22Rv1 (cell line): ENCODE measurements at regions not wholly inside any gene's neighbourhood (a gene's known extent, or its start where the extent isn't known, plus 50 kb on each side); places are given as distances from the start of the nearest gene placed in this dataset.

Experiments
- H3K27ac ChIP-seq: fragments of 450-650 bp; 2 replicates; pipeline ENCODE4 v1.5.1; 2017
- ZFX ChIP-seq: fragments of 450-650 bp; IDR thresholded peaks from 2 replicates; pipeline ENCODE4 v1.6.1; 2017; ENCODE audit warnings: antibody characterized with exemption, borderline replicate concordance
- TF ChIP-seq, protein P1 (sequence below): fragments of 450-650 bp; IDR thresholded peaks from 2 replicates; pipeline ENCODE4 v1.5.1; 2017; ENCODE audit warnings: mild to moderate bottlenecking

DNA sequence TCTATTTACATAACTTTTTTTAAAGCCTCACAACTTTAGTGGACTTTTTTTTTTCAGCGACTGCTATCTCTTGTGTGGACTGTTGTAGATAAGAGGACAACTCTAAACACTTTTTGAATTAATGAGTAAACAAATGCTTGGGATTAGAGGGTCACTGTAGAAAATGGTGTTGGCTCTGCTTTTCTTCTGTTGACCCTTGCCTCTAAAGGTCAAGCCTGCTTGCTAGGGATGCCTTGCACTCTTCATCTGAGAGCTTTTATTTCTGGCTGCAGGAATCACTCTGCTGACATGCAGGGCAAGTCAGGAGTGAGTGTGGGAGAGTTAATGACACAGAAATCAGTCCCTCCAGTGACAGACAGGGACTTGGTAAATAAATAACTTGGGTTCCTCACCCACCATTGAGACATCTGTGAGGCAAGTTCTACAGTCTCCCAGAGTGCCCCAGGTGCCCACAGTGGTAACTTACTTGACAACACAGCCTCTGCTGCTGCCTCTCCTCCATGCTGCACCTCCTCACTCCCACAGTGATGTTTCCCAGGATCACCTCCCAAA lies 390.1 kb downstream of the IL20RB start:
- no peak for TF ChIP-seq ZFX
- TF ChIP-seq, protein P1, sequence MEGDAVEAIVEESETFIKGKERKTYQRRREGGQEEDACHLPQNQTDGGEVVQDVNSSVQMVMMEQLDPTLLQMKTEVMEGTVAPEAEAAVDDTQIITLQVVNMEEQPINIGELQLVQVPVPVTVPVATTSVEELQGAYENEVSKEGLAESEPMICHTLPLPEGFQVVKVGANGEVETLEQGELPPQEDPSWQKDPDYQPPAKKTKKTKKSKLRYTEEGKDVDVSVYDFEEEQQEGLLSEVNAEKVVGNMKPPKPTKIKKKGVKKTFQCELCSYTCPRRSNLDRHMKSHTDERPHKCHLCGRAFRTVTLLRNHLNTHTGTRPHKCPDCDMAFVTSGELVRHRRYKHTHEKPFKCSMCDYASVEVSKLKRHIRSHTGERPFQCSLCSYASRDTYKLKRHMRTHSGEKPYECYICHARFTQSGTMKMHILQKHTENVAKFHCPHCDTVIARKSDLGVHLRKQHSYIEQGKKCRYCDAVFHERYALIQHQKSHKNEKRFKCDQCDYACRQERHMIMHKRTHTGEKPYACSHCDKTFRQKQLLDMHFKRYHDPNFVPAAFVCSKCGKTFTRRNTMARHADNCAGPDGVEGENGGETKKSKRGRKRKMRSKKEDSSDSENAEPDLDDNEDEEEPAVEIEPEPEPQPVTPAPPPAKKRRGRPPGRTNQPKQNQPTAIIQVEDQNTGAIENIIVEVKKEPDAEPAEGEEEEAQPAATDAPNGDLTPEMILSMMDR: no peak
- H3K27ac ChIP-seq: no peak overlapping the region

DNA sequence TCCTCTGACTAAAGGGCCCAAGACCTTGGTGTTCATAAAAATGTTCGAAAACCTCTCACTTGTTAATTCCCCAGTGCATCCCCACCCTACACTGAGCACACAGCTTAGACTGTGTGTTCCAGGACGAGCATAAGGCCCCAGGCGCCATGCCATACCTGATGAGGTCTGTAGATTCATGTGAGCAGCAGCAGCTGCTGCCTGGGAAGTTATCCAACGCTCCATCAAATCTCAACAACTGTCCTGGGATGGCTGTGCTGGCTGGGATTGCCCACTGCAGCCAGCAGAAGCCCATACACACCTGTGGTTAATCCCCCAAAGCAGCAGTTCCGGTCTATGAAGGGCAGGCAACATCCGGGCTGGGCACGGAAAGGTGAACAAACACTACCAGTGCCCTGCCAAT lies 391.2 kb downstream of the IL20RB start:
- TF ChIP-seq ZFX: no peak
- TF ChIP-seq, protein P1: no peak
- H3K27ac ChIP-seq: no peak overlapping the region

DNA sequence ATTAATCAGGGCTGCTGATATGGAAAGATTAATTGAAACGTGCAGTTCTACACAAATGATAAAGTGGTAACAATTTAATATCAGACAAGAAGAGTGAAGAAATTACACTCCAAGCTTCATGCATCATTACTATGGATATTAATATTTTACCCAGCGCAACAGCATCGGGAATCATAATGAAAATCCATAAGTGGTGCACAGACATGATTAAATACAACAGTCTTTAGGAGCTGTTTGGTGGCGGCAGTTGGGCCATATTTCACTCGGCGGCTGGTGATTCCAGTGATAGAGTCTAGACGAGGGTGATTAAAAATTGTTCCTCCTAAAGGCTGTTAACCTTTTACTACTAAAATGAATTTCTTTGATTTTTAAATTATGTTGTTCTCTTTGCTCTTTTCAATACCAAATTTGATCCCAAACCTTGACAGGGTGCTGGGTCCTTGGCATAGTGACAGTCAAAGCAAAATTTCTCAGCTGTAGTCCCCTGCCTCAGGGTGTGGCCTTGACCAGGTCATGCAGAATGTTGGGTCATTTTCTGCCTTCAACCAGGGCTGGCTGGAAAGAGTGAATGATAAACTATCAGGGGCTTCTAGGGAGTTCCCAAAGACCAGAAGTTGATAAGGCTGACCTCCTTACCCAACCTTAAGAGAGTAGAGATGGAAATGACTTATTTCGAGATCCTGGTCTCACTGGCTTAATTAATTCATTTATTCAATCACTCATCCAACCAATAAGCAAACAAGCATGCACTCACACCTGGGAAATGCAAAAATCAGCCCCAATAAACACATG lies 392.0 kb downstream of the IL20RB start:
- TF ChIP-seq ZFX: no peak
- TF ChIP-seq, protein P1: no peak
- no peak overlapping the region for H3K27ac ChIP-seq

DNA sequence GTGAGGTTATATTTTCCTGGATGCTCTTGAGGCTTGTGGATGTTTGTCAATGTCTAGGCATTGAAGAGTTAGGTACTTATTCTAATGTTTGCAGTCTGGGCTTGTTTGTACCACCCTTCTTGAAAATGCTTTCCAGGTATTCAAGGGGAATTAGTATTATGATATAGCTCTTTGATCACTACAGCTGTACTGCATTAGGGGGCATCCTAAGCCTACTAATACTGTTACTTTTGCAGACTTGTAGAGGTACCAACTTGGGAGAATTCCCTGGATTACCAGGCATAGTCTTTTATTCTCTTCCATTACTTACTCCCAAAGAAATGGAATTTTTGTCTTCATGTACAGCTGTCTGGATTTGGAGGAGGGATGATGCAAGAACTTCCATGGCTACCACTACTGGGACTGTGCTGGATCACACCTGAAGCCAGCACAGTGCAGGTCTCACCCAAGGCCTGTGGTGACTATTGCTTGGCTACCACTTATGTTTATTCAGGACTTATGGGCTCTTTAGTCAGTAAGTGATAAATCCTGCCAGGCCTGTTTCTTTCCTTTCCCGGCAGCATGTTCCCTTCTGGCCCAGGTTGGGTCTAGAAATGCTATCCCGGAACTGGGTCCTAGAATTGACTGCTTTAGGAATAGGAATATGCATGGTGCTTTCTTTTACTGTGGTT lies 402.9 kb downstream of the IL20RB start:
- TF ChIP-seq, protein P1: no peak
- TF ChIP-seq ZFX: no peak
- no peak overlapping the region for H3K27ac ChIP-seq

DNA sequence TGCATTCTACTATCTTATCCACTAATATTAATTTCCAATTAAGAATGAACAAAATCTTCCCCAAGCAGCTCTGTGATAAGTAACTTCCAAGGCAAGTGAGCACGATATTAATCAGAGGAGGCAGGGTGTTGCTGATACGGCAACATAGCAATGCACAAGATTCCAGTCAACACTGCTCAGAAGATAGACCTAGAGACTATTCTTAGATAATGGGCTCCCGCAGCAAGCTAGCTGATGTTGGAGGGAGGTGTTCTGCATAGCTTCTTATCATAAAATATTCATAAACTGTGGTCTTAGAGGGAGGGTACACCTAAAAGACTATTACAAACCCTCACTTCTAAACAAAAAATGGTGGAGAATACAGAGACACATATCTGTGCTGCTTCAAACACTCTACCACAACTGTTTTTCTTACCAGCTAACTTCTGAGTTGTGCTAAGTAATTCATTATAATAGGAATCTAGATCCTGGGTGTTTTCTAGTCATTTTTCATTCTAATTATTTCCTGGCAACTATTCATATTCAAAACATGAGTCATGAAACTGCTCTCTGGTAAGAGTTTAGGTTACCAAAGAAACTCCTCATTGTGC lies 382.0 kb upstream of the SOX14 start:
- no peak for TF ChIP-seq ZFX
- TF ChIP-seq, protein P1: no peak

DNA sequence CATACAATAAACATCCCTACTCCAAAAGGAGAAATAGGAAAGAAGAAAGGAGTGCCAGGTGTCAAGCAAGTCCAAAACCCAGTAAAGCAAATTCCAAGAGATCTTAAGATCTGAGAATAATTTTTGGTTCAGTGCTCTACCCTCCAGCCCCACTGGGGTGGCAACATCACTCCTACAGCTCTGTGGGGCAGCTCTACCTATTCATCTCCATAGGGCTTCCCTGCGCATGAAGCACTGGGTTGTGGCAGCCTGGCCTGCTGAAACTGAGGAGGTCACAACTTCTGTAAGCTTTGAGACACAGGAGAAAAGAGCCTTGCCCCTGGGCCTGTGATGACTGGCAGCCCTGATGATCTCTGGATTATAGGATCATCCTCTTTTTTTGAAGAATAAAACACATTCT lies 378.2 kb upstream of the SOX14 start:
- H3K27ac ChIP-seq: no peak overlapping the region
- TF ChIP-seq, protein P1: no peak
- no peak for TF ChIP-seq ZFX

More for the DNA sequence above, 382.0 kb upstream of the SOX14 start:
- H3K27ac ChIP-seq: no peak overlapping the region
